Suprapubic skin (tissue), 4 donors: ENCODE measurements at regions not wholly inside any gene's neighbourhood (a gene's known extent, or its start where the extent isn't known, plus 50 kb on each side); places are given as distances from the start of the nearest gene placed in this dataset.

Experiments used
- DNase-seq, 2 donors: peaks; one replicate each; pipeline ENCODE4 v3.0.0-alpha.2; 2019; ENCODE audit warnings: low spot score in 2 of 2
- H3K27ac ChIP-seq: fragments of 200-600 bp; sonication (generic); one replicate; pipeline ENCODE4 v1.5.1; 2019
- H3K27me3 ChIP-seq: fragments of 200-600 bp; sonication (generic); one replicate; pipeline ENCODE4 v1.5.1; 2019
- H3K36me3 ChIP-seq: fragments of 200-600 bp; sonication (generic); one replicate; pipeline ENCODE4 v1.5.1; 2019
- H3K4me1 ChIP-seq: fragments of 200-600 bp; sonication (generic); one replicate; pipeline ENCODE4 v1.5.1; 2019
- H3K4me3 ChIP-seq: fragments of 200-600 bp; sonication (generic); one replicate; pipeline ENCODE4 v1.5.1; 2019; ENCODE audit warnings: mild to moderate bottlenecking
- H3K9me3 ChIP-seq: fragments of 200-600 bp; sonication (generic); one replicate; pipeline ENCODE4 v1.5.1; 2019
- EP300 ChIP-seq: sonication (generic); formaldehyde crosslinking; IDR thresholded peaks from one replicate; pipeline ENCODE4 v1.6.1; 2017; ENCODE audit warnings: antibody characterized with exemption
- POLR2A ChIP-seq, 2 donors: fragments of 450-650 bp; IDR thresholded peaks; one replicate each; pipeline ENCODE4 v1.6.1; 2017; ENCODE audit warnings: antibody characterized with exemption in 2 of 2, mild to moderate bottlenecking in 2 of 2, moderate library complexity in 2 of 2
- POLR2AphosphoS5 ChIP-seq, 3 donors: sonication (generic); formaldehyde crosslinking; IDR thresholded peaks; one replicate each; pipeline ENCODE4 v1.6.1; 2017; ENCODE audit warnings: antibody characterized with exemption in 3 of 3
- WGBS: methylation state at CpG from one replicate; pipeline ENCODE4 v1.1.5; 2018; 5-methylcytosine and 5-hydroxymethylcytosine counted together
- TF ChIP-seq, protein P1 (sequence below), 2 donors: fragments of 200-600 bp in 1 of 2; fragments of 450-650 bp in 1 of 2; sonication (generic) in 1 of 2; IDR thresholded peaks; one replicate each; pipeline ENCODE4 v1.5.1; 2016 to 2019; ENCODE audit warnings: antibody characterized with exemption in 2 of 2, mild to moderate bottlenecking in 1 of 2, moderate library complexity in 1 of 2

DNA sequence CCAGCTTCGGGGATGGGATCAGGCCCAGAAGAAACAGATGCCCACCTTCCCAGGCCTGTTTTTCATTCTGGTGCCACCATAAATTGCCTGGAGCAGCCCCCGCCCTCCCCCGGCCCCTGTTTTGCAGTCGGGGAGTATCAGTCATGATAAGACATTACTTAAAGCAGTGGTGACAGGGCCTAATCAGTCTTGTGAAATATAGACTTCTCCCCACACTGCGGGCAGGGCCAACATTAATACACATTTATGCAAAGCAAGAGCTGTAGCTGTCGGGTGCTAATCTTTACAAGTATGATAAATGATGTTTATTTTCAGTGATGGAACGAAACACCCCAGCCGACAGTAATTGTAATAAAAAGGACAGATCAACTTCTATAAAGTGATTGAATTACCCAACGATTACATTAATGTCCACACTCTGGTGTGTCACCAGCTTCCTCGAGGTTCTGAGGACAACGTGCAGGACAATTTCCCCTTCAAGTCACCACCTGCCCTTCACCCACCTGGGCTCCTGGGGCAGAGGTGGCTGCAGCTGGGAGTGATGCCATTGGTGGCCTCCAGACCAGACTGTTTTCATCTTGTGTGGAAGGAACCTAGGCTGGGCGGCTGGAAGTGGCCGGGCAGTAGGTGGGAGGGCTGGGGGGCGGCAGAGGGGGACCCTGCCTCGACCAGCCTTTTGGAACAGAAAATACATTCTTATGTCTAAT lies 226.0 kb downstream of the TFCP2L1 start:
- 70% methylated on average over 15 of the region's 15 CpGs for WGBS
- no peaks in the 10 kb centered on the region for H3K9me3 ChIP-seq
- H3K4me1 ChIP-seq: no peaks in the 10 kb centered on the region
- no peak overlapping the region for H3K4me3 ChIP-seq
- TF ChIP-seq POLR2AphosphoS5 (IDR thresholded peaks at IDR 0.05) (no peak), EP300 (no peak), POLR2A (IDR thresholded peaks at IDR 0.05) (no peak)
- TF ChIP-seq, protein P1, sequence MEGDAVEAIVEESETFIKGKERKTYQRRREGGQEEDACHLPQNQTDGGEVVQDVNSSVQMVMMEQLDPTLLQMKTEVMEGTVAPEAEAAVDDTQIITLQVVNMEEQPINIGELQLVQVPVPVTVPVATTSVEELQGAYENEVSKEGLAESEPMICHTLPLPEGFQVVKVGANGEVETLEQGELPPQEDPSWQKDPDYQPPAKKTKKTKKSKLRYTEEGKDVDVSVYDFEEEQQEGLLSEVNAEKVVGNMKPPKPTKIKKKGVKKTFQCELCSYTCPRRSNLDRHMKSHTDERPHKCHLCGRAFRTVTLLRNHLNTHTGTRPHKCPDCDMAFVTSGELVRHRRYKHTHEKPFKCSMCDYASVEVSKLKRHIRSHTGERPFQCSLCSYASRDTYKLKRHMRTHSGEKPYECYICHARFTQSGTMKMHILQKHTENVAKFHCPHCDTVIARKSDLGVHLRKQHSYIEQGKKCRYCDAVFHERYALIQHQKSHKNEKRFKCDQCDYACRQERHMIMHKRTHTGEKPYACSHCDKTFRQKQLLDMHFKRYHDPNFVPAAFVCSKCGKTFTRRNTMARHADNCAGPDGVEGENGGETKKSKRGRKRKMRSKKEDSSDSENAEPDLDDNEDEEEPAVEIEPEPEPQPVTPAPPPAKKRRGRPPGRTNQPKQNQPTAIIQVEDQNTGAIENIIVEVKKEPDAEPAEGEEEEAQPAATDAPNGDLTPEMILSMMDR (IDR thresholded peaks at IDR 0.05): no peak
- H3K36me3 ChIP-seq: no peaks in the 10 kb centered on the region
- no peak for DNase-seq
- no peak overlapping the region for H3K27ac ChIP-seq
- H3K27me3 ChIP-seq: no peaks in the 10 kb centered on the region

DNA sequence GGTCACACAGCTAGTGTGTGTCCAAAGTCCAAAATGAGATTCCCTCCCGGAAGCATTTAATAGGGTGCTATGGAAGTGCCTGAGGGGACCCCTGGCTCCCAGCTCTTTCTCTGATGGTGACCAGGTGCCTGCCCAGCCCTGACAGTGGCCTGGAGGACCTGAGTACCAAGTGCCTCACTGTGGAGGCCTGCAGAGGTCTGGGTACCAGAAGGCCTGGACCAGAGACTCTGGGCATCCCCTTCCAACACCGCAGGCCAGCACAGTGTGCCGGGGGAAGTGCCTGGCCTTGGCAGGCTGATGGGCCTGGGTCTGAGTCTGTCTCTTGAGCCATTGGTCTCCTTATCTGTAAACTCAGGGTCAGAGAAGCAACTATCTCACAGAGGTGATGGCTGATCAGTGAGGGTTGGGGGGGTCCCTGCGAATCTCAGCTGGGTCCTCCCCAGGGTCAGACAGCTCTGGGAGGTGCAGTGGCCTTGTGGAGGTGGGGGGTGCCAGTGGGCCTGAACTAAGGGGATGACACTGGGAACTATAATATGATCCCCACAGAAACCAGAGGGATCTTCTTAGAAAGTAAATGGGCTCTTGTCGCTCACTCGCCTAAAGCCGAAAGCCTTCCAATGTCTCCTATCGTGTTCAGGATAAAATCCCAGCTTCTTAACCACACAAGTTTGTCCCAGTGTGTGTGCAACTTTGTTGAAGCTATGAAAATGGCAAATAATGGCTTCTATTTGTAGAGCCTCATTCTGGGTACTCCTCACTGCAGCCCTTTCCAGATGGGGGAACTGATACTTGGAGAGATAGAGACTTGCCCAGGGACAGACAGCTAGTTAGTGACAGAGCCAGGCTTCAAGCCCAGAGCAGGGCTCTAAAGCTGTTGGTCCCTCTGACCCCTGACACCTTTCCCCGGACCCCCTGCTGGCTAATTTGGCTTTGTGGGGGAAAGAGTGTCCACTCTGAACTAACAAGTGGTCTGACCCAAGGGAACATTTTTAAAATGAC lies 225.1 kb downstream of the TFCP2L1 start:
- Histone ChIP-seq H3K4me1 (no peaks in the 10 kb centered on the region), H3K27ac (no peak overlapping the region), H3K4me3 (no peak overlapping the region), H3K27me3 (no peaks in the 10 kb centered on the region), H3K9me3 (no peaks in the 10 kb centered on the region), H3K36me3 (no peaks in the 10 kb centered on the region)
- 100% methylated on average over 4 of the region's 9 CpGs for WGBS
- DNase-seq: no peak
- TF ChIP-seq, protein P1 (IDR thresholded peaks at IDR 0.05): no peak
- no peak for TF ChIP-seq POLR2AphosphoS5 (IDR thresholded peaks at IDR 0.05)
- TF ChIP-seq EP300: no peak
- TF ChIP-seq POLR2A (IDR thresholded peaks at IDR 0.05): no peak

DNA sequence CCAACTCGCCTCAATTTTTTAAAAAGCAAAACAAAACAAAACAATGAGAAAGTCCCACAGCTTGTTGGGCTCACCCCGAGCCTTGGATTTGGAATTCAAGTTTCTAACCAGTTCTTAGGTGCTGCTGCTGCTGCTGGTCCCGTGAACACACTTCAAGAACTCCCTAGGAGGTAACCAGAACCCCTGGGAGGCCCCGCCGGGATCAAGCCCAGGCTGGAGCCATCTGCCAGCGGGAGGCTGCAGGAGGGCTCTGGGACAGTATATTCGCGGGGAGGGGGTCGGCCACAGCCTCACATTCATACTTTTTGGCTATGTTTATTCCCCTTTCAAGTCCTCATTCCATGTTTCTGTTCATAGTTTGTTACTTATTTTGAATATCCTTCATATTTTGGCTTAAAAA lies 223.4 kb downstream of the TFCP2L1 start:
- Histone ChIP-seq H3K27ac (no peak overlapping the region), H3K4me1 (no peaks in the 10 kb centered on the region), H3K27me3 (peaks cover 3% of the 10 kb centered on the region), H3K9me3 (no peaks in the 10 kb centered on the region), H3K36me3 (no peaks in the 10 kb centered on the region), H3K4me3 (no peak overlapping the region)
- WGBS: 78% methylated on average over 9 of the region's 9 CpGs
- no peak for DNase-seq
- TF ChIP-seq POLR2AphosphoS5 (IDR thresholded peaks at IDR 0.05) (no peak), EP300 (no peak), POLR2A (IDR thresholded peaks at IDR 0.05) (no peak)
- TF ChIP-seq, protein P1 (IDR thresholded peaks at IDR 0.05): no peak

DNA sequence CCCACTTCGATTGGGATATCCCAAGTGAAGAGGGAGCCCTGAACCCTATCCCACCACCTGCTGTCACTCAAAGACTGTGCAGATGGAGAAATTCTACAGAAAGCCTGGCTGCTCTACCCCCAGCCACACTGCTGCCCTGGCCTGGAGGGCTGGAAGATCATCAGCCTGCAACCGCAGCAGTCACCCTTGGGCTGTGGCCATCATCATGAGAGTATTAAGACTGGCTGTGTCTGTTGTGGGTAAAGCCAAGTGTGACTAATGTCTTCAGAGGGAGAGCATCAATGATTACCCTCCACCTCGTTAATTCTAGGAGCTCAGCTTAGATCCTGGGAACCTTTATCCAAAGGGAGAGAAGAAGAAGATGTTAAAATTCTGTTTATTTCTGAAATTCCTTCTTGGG lies 221.5 kb downstream of the TFCP2L1 start:
- no peak for DNase-seq
- Histone ChIP-seq H3K4me1 (no peaks in the 10 kb centered on the region), H3K27ac (no peak overlapping the region), H3K9me3 (no peaks in the 10 kb centered on the region), H3K4me3 (no peak overlapping the region), H3K36me3 (no peaks in the 10 kb centered on the region), H3K27me3 (peaks cover 3% of the 10 kb centered on the region)
- 63% methylated on average over 2 of the region's 3 CpGs for WGBS
- TF ChIP-seq, protein P1 (IDR thresholded peaks at IDR 0.05): no peak
- TF ChIP-seq EP300: no peak
- no peak for TF ChIP-seq POLR2A (IDR thresholded peaks at IDR 0.05)
- no peak for TF ChIP-seq POLR2AphosphoS5 (IDR thresholded peaks at IDR 0.05)

DNA sequence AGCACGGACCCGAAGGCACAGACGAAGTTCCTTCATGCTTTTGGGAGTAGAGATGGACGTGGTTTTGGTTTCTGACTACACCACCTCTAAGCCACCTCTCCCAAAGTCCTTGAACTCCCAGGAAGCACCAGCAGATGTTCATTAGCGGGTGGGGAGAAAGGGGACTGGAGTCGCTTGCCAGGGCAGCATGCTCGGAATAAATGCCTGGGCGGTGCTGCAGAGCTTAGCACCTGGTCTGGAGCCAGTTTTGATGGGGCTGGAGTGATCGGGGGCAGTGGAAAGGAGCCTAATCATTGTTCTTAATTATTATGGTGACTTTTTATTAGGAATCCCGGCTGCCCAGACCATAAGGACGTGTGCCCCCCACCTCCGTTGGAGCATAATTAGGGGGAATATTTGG lies 220.8 kb downstream of the TFCP2L1 start:
- Histone ChIP-seq H3K27me3 (peaks cover 6% of the 10 kb centered on the region), H3K36me3 (no peaks in the 10 kb centered on the region), H3K4me3 (no peak overlapping the region), H3K9me3 (no peaks in the 10 kb centered on the region), H3K4me1 (no peaks in the 10 kb centered on the region), H3K27ac (no peak overlapping the region)
- TF ChIP-seq POLR2AphosphoS5 (IDR thresholded peaks at IDR 0.05) (no peak), POLR2A (IDR thresholded peaks at IDR 0.05) (no peak), EP300 (no peak)
- TF ChIP-seq, protein P1 (IDR thresholded peaks at IDR 0.05): no peak
- WGBS: 67% methylated on average over 12 of the region's 12 CpGs
- no peak for DNase-seq
